ENCODE measurements at regions not wholly inside any gene's neighbourhood (a gene's known extent, or its start where the extent isn't known, plus 50 kb on each side); places are given as distances from the start of the nearest gene placed in this dataset.

- TF ChIP-seq POLR2A (IDR thresholded peaks at IDR 0.05; ENCODE audit: low read length): no peak
- no peak for TF ChIP-seq GATA1 (IDR thresholded peaks at IDR 0.05; ENCODE audit: low read depth, low read length)
These were observed 94.9 kb downstream of the C16orf95 start for GRCh38 chr16:87222335-87222734.

Data from erythroblast (primary cell).